GM23338 (cell line): ENCODE measurements at regions not wholly inside any gene's neighbourhood (a gene's known extent, or its start where the extent isn't known, plus 50 kb on each side); places are given as distances from the start of the nearest gene placed in this dataset.

Source experiments
- ATAC-seq: fragments of 200-7000 bp; cut with Tn5 transposase; 3 replicates; pipeline ENCODE4 v1.9.1; 2020
- DNase-seq: peaks from one replicate; pipeline ENCODE4 v3.0.0-alpha.2; 2015; ENCODE audit warnings: low spot score
- H2AFZ ChIP-seq: fragments of 200-600 bp; sonication (generic); 2 replicates; pipeline ENCODE4 v1.8.0; 2016; ENCODE audit warnings: antibody characterized with exemption, mild to moderate bottlenecking, moderate library complexity
- H3F3A ChIP-seq: fragments of 200-600 bp; sonication (generic); replicated peaks from 2 replicates; pipeline ENCODE4 v1.8.0; 2017; ENCODE audit warnings: antibody characterized with exemption, mixed run types, low read depth
- H3K27ac ChIP-seq: fragments of 200-600 bp; sonication (generic); 2 replicates; pipeline ENCODE4 v1.6.1; 2016; ENCODE audit warnings: low read depth
- H3K27me3 ChIP-seq: fragments of 200-600 bp; sonication (generic); 2 replicates; pipeline ENCODE4 v1.8.0; 2016; ENCODE audit warnings: mild to moderate bottlenecking, mixed run types, moderate library complexity; ENCODE audit not compliant: insufficient read depth
- H3K36me3 ChIP-seq: fragments of 200-600 bp; sonication (generic); 2 replicates; pipeline ENCODE4 v1.8.0; 2016; ENCODE audit warnings: mild to moderate bottlenecking; ENCODE audit not compliant: insufficient read depth
- H3K4me1 ChIP-seq: fragments of 200-600 bp; sonication (generic); 2 replicates; pipeline ENCODE4 v1.8.0; 2016; ENCODE audit warnings: mild to moderate bottlenecking, moderate library complexity; ENCODE audit not compliant: insufficient read depth
- H3K4me2 ChIP-seq: fragments of 200-600 bp; sonication (generic); 2 replicates; pipeline ENCODE4 v1.7.1; 2017; ENCODE audit warnings: mixed run types
- H3K4me3 ChIP-seq: fragments of 200-600 bp; sonication (generic); 2 replicates; pipeline ENCODE4 v1.6.1; 2016; ENCODE audit warnings: mixed run types
- H3K79me2 ChIP-seq: fragments of 200-600 bp; sonication (generic); replicated peaks from 2 replicates; pipeline ENCODE4 v1.8.0; 2017; ENCODE audit warnings: mild to moderate bottlenecking; ENCODE audit not compliant: insufficient read depth
- H3K9me2 ChIP-seq: fragments of 200-600 bp; sonication (generic); 2 replicates; pipeline ENCODE4 v1.8.0; 2017; ENCODE audit not compliant: insufficient read depth
- H4K20me1 ChIP-seq: fragments of 200-600 bp; sonication (generic); replicated peaks from 2 replicates; pipeline ENCODE4 v1.8.0; 2017; ENCODE audit warnings: mild to moderate bottlenecking; ENCODE audit not compliant: insufficient read depth
- H3K27ac Mint-ChIP-seq: 2 replicates; pipeline ENCODE4 v1.8.0; 2020; ENCODE audit warnings: inconsistent platforms, mild to moderate bottlenecking, moderate library complexity, mixed read lengths
- H3K27me3 Mint-ChIP-seq: 3 replicates; pipeline ENCODE4 v1.8.0; 2022; ENCODE audit warnings: low read depth, mild to moderate bottlenecking, moderate library complexity, mixed read lengths, inconsistent platforms; ENCODE audit not compliant: insufficient read depth, poor library complexity
- H3K36me3 Mint-ChIP-seq: 3 replicates; pipeline ENCODE4 v1.8.0; 2021; ENCODE audit warnings: low read depth, mild to moderate bottlenecking, inconsistent platforms, moderate library complexity, mixed read lengths
- H3K4me1 Mint-ChIP-seq: 3 replicates; pipeline ENCODE4 v1.8.0; 2020; ENCODE audit warnings: mild to moderate bottlenecking, inconsistent platforms, mixed read lengths
- H3K4me3 Mint-ChIP-seq: 3 replicates; pipeline ENCODE4 v1.8.0; 2021; ENCODE audit warnings: moderate library complexity, mild to moderate bottlenecking, inconsistent platforms, mixed read lengths
- H3K9me3 Mint-ChIP-seq: 3 replicates; pipeline ENCODE4 v1.8.0; 2020; ENCODE audit warnings: moderate library complexity, mild to moderate bottlenecking, inconsistent platforms, mixed read lengths
- CREB1 ChIP-seq: fragments of 250-450 bp; sonication (Bioruptor Pico); IDR thresholded peaks from 2 replicates; pipeline ENCODE4 v1.5.0; 2020; ENCODE audit warnings: low read depth, mild to moderate bottlenecking, moderate library complexity
- EZH2 ChIP-seq: fragments of 200-600 bp; sonication (generic); IDR thresholded peaks from one replicate; pipeline ENCODE4 v1.8.0; 2017; ENCODE audit warnings: antibody characterized with exemption, mild to moderate bottlenecking, low read depth; ENCODE audit not compliant: unreplicated experiment
- EZH2phosphoT487 ChIP-seq: fragments of 200-600 bp; sonication (generic); IDR thresholded peaks from one replicate; pipeline ENCODE4 v1.8.1; 2018; ENCODE audit warnings: antibody characterized with exemption; ENCODE audit not compliant: unreplicated experiment
- JUNB ChIP-seq: IDR thresholded peaks from one replicate; pipeline ENCODE4 v1.6.1; 2016; ENCODE audit warnings: antibody characterized with exemption; ENCODE audit not compliant: unreplicated experiment
- NANOG ChIP-seq: IDR thresholded peaks from 2 replicates; pipeline ENCODE4 v1.6.1; 2016; ENCODE audit warnings: antibody characterized with exemption, borderline replicate concordance
- POLR2AphosphoS5 ChIP-seq: IDR thresholded peaks from 2 replicates; pipeline ENCODE4 v1.6.1; 2016; ENCODE audit warnings: antibody characterized with exemption, low read depth
- STAT1 ChIP-seq: IDR thresholded peaks from one replicate; pipeline ENCODE4 v1.6.1; 2016; ENCODE audit warnings: antibody characterized with exemption; ENCODE audit not compliant: unreplicated experiment
- ZNF114 ChIP-seq: fragments of 250-450 bp; sonication (Bioruptor Pico); IDR thresholded peaks from 2 replicates; pipeline ENCODE4 v1.5.0; 2020; ENCODE audit warnings: mild to moderate bottlenecking, moderate library complexity
- ZNF331 ChIP-seq: fragments of 250-450 bp; sonication (Bioruptor Pico); IDR thresholded peaks from 2 replicates; pipeline ENCODE4 v1.5.0; 2020; ENCODE audit warnings: low read depth, mild to moderate bottlenecking, moderate library complexity
- TF ChIP-seq, protein P1 (sequence below): IDR thresholded peaks from 2 replicates; pipeline ENCODE4 v1.6.1; 2016; ENCODE audit warnings: antibody characterized with exemption
- TF ChIP-seq, protein P2 (sequence below): IDR thresholded peaks from one replicate; pipeline ENCODE4 v1.6.1; 2018; ENCODE audit warnings: antibody characterized with exemption; ENCODE audit not compliant: unreplicated experiment
- TF ChIP-seq, protein P3 (sequence below): fragments of 250-450 bp; sonication (Bioruptor Pico); IDR thresholded peaks from 2 replicates; pipeline ENCODE4 v1.5.0; 2020; ENCODE audit warnings: mild to moderate bottlenecking, moderate library complexity

DNA sequence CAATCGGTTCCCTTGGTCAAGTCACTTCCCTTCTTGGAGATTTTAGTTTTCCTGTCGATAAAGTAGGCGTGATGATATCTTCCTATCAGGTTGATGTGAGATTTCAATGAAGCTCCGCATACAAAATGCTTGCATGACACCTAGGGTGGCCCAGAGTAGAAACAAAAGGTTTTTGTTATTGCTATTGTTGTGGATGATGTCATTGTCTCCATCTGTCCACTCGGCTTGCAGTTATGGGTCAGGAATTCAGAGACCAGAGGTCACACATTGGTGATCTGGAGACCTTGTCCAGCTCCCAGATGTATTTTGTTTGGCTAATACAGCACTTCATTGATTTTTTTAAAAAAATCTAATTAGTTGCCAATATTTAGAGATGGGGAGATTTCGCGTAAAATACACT lies 382.1 kb downstream of the MN1 start (continued):
- TF ChIP-seq POLR2AphosphoS5, result no peak
- TF ChIP-seq, protein P1, sequence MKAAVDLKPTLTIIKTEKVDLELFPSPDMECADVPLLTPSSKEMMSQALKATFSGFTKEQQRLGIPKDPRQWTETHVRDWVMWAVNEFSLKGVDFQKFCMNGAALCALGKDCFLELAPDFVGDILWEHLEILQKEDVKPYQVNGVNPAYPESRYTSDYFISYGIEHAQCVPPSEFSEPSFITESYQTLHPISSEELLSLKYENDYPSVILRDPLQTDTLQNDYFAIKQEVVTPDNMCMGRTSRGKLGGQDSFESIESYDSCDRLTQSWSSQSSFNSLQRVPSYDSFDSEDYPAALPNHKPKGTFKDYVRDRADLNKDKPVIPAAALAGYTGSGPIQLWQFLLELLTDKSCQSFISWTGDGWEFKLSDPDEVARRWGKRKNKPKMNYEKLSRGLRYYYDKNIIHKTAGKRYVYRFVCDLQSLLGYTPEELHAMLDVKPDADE, result no peak
- TF ChIP-seq NANOG, result no peak
- no peak for TF ChIP-seq JUNB
- TF ChIP-seq CREB1 (CRISPR knock-in tag), result no peak

DNA sequence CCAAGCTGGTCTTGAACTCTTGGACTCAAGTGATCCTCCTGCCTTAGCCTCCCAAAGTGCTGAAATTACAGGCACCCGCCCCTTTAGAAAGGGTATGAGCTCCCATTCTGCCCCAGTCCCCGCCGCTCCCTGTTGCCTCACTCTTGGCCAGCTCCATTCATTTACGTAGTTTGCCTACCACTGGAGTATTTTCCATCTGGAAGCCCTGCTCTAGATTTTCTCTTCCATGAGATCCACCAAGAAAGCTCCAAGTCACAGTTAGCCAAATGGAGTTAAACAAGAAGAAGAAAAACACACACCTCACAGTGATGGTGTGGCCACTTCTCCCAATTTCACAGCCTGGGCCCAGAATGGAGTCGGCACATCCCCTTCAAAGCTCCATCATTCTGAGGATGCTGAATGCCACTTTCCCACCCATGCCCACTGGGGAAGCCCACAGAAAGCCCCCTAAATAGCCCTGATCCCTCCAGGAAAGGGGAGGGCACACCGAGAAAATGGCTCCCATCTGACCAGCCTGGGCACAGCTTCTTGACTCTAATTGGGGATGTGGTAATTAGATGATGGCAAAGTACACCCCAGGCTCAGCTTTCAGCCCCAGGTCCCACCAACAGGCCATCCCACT lies 381.2 kb downstream of the MN1 start:
- Mint-ChIP-seq H3K36me3 (no peaks in the 10 kb centered on the region), H3K4me3 (no peak overlapping the region), H3K27me3 (peaks cover 17% of the 10 kb centered on the region), H3K9me3 (no peaks in the 10 kb centered on the region), H3K27ac (no peak overlapping the region), H3K4me1 (peaks cover 25% of the 10 kb centered on the region)
- Histone ChIP-seq H3K4me1 (peaks cover 8% of the 10 kb centered on the region; the same call in 1 of the 2 replicates), H3K36me3 (no peaks in the 10 kb centered on the region), H3K79me2 (no peaks in the 10 kb centered on the region), H3K27me3 (no peaks in the 10 kb centered on the region), H3K9me2 (no peaks in the 10 kb centered on the region), H4K20me1 (no peaks in the 10 kb centered on the region), H3K27ac (no peak overlapping the region), H3F3A (no peaks in the 10 kb centered on the region), H2AFZ (peak overlapping the region; percentile 80), H3K4me2 (no peak overlapping the region), H3K4me3 (no peak overlapping the region)
- DNase-seq (no peak), ATAC-seq (no peak)
- no peak for TF ChIP-seq EZH2
- TF ChIP-seq CREB1 (CRISPR knock-in tag), result no peak
- TF ChIP-seq, protein P2, sequence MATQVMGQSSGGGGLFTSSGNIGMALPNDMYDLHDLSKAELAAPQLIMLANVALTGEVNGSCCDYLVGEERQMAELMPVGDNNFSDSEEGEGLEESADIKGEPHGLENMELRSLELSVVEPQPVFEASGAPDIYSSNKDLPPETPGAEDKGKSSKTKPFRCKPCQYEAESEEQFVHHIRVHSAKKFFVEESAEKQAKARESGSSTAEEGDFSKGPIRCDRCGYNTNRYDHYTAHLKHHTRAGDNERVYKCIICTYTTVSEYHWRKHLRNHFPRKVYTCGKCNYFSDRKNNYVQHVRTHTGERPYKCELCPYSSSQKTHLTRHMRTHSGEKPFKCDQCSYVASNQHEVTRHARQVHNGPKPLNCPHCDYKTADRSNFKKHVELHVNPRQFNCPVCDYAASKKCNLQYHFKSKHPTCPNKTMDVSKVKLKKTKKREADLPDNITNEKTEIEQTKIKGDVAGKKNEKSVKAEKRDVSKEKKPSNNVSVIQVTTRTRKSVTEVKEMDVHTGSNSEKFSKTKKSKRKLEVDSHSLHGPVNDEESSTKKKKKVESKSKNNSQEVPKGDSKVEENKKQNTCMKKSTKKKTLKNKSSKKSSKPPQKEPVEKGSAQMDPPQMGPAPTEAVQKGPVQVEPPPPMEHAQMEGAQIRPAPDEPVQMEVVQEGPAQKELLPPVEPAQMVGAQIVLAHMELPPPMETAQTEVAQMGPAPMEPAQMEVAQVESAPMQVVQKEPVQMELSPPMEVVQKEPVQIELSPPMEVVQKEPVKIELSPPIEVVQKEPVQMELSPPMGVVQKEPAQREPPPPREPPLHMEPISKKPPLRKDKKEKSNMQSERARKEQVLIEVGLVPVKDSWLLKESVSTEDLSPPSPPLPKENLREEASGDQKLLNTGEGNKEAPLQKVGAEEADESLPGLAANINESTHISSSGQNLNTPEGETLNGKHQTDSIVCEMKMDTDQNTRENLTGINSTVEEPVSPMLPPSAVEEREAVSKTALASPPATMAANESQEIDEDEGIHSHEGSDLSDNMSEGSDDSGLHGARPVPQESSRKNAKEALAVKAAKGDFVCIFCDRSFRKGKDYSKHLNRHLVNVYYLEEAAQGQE, result no peak
- TF ChIP-seq ZNF331 (CRISPR knock-in tag), result no peak
- no peak for TF ChIP-seq NANOG
- TF ChIP-seq, protein P3, sequence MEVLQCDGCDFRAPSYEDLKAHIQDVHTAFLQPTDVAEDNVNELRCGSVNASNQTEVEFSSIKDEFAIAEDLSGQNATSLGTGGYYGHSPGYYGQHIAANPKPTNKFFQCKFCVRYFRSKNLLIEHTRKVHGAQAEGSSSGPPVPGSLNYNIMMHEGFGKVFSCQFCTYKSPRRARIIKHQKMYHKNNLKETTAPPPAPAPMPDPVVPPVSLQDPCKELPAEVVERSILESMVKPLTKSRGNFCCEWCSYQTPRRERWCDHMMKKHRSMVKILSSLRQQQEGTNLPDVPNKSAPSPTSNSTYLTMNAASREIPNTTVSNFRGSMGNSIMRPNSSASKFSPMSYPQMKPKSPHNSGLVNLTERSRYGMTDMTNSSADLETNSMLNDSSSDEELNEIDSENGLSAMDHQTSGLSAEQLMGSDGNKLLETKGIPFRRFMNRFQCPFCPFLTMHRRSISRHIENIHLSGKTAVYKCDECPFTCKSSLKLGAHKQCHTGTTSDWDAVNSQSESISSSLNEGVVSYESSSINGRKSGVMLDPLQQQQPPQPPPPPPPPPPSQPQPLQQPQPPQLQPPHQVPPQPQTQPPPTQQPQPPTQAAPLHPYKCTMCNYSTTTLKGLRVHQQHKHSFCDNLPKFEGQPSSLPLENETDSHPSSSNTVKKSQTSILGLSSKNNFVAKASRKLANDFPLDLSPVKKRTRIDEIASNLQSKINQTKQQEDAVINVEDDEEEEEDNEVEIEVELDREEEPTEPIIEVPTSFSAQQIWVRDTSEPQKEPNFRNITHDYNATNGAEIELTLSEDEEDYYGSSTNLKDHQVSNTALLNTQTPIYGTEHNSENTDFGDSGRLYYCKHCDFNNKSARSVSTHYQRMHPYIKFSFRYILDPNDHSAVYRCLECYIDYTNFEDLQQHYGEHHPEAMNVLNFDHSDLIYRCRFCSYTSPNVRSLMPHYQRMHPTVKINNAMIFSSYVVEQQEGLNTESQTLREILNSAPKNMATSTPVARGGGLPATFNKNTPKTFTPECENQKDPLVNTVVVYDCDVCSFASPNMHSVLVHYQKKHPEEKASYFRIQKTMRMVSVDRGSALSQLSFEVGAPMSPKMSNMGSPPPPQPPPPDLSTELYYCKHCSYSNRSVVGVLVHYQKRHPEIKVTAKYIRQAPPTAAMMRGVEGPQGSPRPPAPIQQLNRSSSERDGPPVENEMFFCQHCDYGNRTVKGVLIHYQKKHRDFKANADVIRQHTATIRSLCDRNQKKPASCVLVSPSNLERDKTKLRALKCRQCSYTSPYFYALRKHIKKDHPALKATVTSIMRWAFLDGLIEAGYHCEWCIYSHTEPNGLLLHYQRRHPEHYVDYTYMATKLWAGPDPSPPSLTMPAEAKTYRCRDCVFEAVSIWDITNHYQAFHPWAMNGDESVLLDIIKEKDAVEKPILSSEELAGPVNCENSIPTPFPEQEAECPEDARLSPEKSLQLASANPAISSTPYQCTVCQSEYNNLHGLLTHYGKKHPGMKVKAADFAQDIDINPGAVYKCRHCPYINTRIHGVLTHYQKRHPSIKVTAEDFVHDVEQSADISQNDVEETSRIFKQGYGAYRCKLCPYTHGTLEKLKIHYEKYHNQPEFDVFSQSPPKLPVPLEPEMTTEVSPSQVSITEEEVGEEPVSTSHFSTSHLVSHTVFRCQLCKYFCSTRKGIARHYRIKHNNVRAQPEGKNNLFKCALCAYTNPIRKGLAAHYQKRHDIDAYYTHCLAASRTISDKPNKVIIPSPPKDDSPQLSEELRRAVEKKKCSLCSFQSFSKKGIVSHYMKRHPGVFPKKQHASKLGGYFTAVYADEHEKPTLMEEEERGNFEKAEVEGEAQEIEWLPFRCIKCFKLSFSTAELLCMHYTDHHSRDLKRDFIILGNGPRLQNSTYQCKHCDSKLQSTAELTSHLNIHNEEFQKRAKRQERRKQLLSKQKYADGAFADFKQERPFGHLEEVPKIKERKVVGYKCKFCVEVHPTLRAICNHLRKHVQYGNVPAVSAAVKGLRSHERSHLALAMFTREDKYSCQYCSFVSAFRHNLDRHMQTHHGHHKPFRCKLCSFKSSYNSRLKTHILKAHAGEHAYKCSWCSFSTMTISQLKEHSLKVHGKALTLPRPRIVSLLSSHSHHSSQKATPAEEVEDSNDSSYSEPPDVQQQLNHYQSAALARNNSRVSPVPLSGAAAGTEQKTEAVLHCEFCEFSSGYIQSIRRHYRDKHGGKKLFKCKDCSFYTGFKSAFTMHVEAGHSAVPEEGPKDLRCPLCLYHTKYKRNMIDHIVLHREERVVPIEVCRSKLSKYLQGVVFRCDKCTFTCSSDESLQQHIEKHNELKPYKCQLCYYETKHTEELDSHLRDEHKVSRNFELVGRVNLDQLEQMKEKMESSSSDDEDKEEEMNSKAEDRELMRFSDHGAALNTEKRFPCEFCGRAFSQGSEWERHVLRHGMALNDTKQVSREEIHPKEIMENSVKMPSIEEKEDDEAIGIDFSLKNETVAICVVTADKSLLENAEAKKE (CRISPR knock-in tag), result no peak
- TF ChIP-seq EZH2phosphoT487, result no peak
- TF ChIP-seq ZNF114 (CRISPR knock-in tag), result no peak
- TF ChIP-seq STAT1, result no peak
- TF ChIP-seq JUNB, result no peak
- no peak for TF ChIP-seq POLR2AphosphoS5
